ENCODE measurements at regions not wholly inside any gene's neighbourhood (a gene's known extent, or its start where the extent isn't known, plus 50 kb on each side); places are given as distances from the start of the nearest gene placed in this dataset.
"Not testable (repeated sequence)": the region's sequence is repeated elsewhere in the genome, so short reads cannot be mapped to it uniquely, and the experiment has no call there.

DNA sequence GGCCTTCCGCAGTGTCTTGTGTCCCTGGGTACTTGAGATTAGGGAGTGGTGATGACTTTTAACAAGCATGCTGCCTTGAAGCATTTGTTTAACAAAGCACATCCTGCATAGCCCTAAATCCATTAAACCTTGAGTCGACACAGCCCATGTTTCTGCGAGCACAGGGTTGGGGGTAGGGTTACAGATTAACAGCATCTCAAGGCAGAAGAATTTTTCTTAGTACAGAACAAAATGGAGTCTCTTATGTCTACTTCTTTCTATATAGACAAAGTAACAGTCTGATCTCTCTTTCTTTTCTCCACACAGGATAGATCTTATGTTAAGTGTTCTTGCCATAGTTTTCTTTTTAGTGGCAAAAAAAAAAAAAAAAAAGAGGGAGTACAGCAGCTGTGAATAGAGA lies 70.2 kb upstream of the SNX9 start:
- not testable (repeated sequence) for H3K4me3 ChIP-seq (ENCODE audit: low read length); H3K9me3 ChIP-seq (ENCODE audit: low read depth, low read length); H3K27me3 ChIP-seq (ENCODE audit: insufficient read depth, low read length)
- H3K4me1 ChIP-seq (ENCODE audit: insufficient read depth, low read length): peaks cover 16% of the 10 kb centered on the region

DNA sequence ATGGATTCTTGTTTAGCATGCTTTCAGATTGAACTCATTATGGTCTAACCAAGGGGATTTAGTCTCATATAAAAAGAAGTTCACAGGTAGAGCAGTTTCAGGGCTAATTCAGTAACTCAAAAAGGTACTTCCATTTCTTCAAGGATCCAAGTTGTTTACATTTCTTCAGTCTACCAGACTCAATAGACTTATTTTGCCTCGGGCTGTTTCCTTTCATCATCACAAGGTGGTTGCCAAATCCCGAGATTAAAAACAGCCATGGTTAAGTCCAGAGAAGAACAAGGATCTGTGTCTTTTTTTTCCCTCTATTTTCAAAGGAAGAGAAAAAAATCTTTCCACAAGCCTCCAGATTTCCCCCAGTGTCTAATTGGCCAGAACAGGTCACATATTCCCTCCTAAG lies 69.8 kb upstream of the SNX9 start:
- Histone ChIP-seq H3K4me3 (ENCODE audit: low read length) (no peak overlapping the region), H3K4me1 (ENCODE audit: insufficient read depth, low read length) (peaks cover 16% of the 10 kb centered on the region), H3K9me3 (ENCODE audit: low read depth, low read length) (no peaks in the 10 kb centered on the region), H3K27me3 (ENCODE audit: insufficient read depth, low read length) (peaks cover 3% of the 10 kb centered on the region)

DNA sequence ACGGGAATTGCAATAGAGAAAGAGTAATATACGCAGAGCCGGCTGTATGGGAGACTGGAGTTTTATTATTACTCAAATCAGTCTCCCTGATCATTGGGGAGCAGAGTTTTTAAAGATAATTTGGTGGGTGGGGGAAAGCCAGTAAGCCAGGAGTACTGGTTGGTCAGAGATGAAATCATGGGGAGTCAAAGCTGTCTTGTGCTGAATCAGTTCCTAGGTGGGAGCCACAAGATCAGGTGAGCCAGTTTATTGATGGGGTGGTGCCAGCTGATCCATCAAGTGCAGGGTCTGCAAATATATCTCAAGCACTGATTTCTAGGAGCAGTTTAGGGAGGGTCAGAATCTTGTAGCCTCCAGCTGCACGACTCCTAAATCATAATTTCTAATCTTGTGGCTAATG lies 69.2 kb upstream of the SNX9 start:
- H3K4me1 ChIP-seq (ENCODE audit: insufficient read depth, low read length): peaks cover 16% of the 10 kb centered on the region
- H3K4me3 ChIP-seq (ENCODE audit: low read length); H3K27me3 ChIP-seq (ENCODE audit: insufficient read depth, low read length); H3K9me3 ChIP-seq (ENCODE audit: low read depth, low read length): not testable (repeated sequence)

DNA sequence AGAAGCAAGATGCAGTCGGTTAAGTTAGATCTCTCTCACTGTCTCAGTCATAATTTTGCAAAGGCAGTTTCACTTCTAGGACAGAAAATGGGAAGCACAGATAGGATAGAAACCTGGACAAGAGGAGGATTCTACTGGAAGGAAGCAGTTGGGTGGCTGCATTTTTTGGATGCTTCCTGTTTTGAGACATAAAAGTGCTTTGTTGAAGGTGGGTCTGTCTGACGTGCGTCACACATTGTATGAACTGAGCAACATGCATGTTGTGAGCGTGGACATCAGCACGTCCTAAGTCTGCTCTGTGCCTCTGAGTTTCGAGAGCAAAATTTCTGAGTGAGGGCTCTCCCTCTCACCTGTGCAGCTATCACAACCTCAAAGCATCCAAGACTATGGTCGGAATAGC lies 68.7 kb upstream of the SNX9 start:
- Histone ChIP-seq H3K9me3 (ENCODE audit: low read depth, low read length) (no peaks in the 10 kb centered on the region), H3K27me3 (ENCODE audit: insufficient read depth, low read length) (peaks cover 3% of the 10 kb centered on the region), H3K4me1 (ENCODE audit: insufficient read depth, low read length) (peaks cover 16% of the 10 kb centered on the region), H3K4me3 (ENCODE audit: low read length) (no peak overlapping the region)

DNA sequence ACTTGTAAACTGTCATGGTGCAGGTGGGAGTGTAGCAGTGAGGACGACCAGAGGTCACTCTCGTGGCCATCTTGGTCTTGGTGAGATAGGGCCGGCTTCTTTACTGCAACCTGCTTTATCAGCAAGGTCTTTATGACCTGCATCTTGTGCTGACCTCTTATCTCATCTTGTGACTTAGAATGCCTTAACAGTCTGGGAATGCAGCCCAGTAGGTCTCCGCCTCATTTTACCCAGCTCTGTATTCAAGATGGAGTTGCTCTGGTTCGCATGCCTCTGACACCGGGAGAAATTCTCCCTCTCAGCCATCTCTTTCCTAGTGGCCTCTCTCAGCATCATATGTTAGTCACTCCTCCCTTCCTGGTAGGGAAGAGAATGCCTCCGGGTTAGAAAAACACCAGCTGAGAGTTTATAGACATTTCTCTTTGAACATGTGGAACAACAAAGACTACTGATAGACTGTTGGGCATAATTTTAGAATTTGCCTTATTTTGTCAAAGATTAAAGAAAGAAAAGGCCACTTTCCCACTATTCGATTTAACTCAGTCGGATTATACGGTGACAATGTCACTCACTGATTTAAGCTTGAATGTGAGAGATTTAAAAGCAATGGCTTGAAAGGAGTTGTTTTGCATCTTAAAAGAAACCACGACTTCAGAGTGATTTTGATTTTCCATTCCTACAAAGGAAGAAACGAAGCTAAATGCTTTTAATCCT lies 67.9 kb upstream of the SNX9 start:
- peaks cover 16% of the 10 kb centered on the region for H3K4me1 ChIP-seq (ENCODE audit: insufficient read depth, low read length)
- H3K9me3 ChIP-seq (ENCODE audit: low read depth, low read length): no peaks in the 10 kb centered on the region
- H3K4me3 ChIP-seq (ENCODE audit: low read length): no peak overlapping the region
- peaks cover 3% of the 10 kb centered on the region for H3K27me3 ChIP-seq (ENCODE audit: insufficient read depth, low read length)

DNA sequence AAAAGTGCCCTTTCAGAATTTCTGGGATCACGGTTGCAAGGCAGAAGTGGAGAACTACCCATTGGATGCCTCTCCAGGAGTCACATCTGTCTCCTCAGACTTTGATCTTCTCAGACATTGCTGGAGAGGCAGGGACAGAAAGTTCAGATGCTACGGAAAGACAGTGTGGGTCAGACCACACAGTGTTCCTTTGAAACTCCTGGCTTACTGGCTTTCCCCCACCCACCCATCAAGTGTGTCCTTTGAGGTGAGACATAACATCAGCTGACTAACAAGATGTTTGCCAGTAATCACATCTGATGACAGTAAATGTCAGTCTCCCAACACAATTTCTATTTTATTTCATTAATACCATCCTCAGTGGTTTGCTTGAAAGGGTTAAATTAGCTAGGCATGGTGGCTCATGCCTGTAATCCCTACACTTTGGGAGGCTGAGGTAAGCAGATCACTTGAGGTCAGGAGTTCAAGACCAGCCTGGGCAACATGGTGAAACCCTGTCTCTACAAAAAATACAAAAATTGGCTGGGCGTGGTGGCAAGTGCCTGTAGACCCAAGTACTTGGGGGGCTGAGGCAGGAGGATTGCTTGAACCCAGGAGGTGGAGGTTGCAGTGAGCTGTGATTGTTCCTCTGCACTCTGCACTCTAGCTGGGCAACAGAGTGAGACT lies 67.2 kb upstream of the SNX9 start:
- Histone ChIP-seq H3K27me3 (ENCODE audit: insufficient read depth, low read length) (peaks cover 3% of the 10 kb centered on the region), H3K9me3 (ENCODE audit: low read depth, low read length) (no peaks in the 10 kb centered on the region), H3K4me1 (ENCODE audit: insufficient read depth, low read length) (peaks cover 22% of the 10 kb centered on the region), H3K4me3 (ENCODE audit: low read length) (no peak overlapping the region)

DNA sequence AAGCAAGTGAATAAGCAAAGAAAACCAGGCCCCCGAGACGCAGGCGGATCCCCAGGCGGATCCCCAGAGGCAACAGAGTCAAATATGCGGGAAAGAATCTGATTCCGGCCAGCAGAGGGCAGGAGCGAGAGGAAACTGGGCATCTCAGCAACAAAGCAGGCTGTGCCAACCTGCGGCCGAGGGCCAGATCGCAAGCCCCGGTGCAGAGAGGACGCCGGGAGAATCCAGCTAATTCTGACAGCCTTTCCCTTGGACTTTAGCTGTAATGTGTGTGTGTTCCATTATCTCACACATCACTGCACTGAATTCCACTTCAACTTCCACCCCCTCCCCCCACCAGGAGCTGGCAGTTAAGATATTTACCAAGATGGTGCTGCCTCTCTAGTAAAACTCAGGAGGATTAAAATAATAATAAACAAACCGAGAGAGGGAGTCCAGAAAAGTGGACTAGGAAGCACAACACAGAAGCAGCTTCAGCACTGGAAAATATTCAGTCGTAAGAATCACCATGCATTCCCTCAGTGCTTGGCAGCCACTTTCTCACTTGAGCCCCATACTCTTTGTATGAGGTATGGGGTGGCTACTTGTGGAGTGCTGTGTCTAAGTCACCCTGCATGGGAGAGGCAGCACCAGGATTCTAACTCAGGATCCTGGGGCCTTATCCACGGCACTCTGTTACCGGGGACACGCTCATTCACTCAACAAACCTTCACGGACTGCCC lies 66.2 kb upstream of the SNX9 start:
- Histone ChIP-seq H3K9me3 (ENCODE audit: low read depth, low read length) (no peaks in the 10 kb centered on the region), H3K4me3 (ENCODE audit: low read length) (no peak overlapping the region), H3K27me3 (ENCODE audit: insufficient read depth, low read length) (peaks cover 3% of the 10 kb centered on the region), H3K4me1 (ENCODE audit: insufficient read depth, low read length) (peaks cover 32% of the 10 kb centered on the region)

DNA sequence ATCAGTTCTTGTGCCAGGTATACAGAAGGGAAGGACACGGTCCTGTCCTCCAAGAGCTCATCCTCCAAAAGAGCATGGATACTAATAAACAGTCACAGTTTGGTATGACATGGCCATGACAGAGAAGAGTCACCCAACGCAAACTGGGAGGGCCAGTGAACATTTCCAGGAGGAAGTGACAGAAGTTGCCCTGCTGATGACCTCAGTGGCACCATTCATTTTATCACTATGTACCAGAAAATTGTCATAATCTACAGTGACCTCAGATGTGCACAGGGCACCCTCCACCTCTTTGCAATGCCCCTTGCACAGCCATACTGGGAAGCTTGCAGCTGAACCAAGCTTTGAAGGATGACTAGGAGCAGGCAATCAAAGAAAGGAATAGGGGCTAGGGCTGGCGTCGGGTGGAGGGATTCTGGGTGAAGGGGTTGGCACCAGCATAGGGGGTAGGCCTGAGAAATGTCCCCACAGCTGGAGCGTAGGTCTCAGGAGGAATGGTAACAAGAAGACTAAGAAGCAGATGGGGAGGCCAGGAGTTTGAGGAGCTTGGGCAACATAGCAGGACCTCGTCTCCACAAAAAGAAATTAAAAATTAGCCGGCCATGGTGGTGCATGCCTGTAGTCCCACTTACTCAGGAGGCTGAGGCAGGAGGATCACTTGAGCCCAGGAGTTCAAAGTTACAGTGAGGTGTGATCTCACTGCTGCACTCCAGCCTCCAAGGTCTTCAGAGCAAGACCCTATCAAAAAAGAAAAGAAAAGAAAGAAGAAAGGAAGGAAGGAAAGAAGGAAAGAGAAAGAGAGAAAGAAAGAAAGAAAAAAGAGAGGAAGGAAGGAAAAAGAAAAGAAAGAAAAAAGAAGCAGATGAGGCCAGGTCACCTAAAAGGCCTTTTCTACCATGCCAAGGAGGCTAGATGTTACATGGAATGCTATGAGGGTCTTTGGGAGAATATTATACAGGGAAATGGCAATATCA lies 65.3 kb upstream of the SNX9 start:
- peaks cover 40% of the 10 kb centered on the region for H3K4me1 ChIP-seq (ENCODE audit: insufficient read depth, low read length)
- no peak overlapping the region for H3K4me3 ChIP-seq (ENCODE audit: low read length)
- no peaks in the 10 kb centered on the region for H3K9me3 ChIP-seq (ENCODE audit: low read depth, low read length)
- peaks cover 3% of the 10 kb centered on the region for H3K27me3 ChIP-seq (ENCODE audit: insufficient read depth, low read length)

DNA sequence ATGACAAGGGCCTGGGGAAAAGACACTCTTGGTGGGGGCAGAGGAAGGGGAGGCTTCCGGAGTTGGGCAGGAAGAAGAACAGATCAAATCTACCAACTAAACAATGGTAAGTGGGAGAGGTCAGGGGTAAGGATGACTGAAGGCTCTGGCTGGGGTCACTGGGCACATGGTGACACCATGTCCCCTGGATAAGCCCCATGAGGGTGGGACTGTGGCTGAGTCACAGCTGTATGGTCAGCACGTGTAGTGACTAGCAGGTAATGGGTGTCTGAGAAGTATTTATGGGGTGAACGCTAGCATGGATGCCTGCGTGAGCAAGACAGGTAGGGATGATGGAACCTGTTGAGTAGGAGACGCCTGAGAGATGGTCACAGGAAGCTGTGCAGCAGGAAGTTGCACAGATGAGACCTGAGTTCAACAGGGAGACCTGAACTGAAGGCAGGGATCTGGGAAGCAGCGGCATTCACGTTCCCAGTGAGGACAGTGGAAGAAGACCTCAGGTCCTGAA lies 64.5 kb upstream of the SNX9 start:
- no peak overlapping the region for H3K4me3 ChIP-seq (ENCODE audit: low read length)
- no peaks in the 10 kb centered on the region for H3K9me3 ChIP-seq (ENCODE audit: low read depth, low read length)
- peaks cover 3% of the 10 kb centered on the region for H3K27me3 ChIP-seq (ENCODE audit: insufficient read depth, low read length)
- peaks cover 49% of the 10 kb centered on the region for H3K4me1 ChIP-seq (ENCODE audit: insufficient read depth, low read length)

DNA sequence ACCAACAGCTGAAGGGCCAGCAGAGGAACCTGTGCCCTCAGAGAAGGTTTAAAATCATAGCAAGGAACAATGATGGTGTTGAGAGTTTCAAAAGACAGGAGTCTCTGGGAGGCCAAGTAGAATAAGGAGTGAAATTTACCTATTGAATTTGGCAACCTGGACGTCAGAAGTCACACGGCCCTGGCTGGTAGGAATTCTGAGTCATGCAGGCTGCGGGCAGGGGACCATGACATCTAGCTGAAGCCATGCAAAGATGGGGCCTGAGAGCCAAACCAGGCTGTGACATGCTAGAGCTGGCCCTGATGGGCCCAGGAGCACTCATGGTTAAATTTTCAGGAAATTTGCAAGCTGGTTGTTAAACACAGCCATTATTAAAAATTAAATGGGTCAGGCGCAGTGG lies 64.0 kb upstream of the SNX9 start:
- Histone ChIP-seq H3K9me3 (ENCODE audit: low read depth, low read length) (no peaks in the 10 kb centered on the region), H3K4me1 (ENCODE audit: insufficient read depth, low read length) (peaks cover 53% of the 10 kb centered on the region), H3K4me3 (ENCODE audit: low read length) (no peak overlapping the region), H3K27me3 (ENCODE audit: insufficient read depth, low read length) (peaks cover 3% of the 10 kb centered on the region)

DNA sequence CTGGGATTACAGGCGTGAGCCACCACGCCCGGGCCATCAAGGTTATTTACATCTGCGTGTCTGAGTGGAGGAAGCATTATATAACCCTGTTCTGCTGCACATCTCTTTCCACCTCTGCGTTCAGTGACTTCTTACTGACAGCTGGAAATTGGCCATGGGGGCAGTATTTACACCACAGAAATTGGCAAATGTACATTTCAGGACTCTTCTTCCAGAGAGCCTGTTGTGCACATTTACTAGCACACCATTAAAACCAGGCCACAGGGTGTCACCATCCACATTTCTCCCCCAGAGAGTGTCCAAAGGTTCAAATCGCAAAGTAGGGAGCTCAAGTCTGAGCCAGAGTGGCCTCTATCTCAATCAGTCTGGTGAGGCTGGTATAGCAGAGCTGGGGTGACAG lies 62.9 kb upstream of the SNX9 start:
- Histone ChIP-seq H3K9me3 (ENCODE audit: low read depth, low read length) (no peaks in the 10 kb centered on the region), H3K27me3 (ENCODE audit: insufficient read depth, low read length) (peaks cover 3% of the 10 kb centered on the region), H3K4me1 (ENCODE audit: insufficient read depth, low read length) (peaks cover 64% of the 10 kb centered on the region), H3K4me3 (ENCODE audit: low read length) (no peak overlapping the region)

DNA sequence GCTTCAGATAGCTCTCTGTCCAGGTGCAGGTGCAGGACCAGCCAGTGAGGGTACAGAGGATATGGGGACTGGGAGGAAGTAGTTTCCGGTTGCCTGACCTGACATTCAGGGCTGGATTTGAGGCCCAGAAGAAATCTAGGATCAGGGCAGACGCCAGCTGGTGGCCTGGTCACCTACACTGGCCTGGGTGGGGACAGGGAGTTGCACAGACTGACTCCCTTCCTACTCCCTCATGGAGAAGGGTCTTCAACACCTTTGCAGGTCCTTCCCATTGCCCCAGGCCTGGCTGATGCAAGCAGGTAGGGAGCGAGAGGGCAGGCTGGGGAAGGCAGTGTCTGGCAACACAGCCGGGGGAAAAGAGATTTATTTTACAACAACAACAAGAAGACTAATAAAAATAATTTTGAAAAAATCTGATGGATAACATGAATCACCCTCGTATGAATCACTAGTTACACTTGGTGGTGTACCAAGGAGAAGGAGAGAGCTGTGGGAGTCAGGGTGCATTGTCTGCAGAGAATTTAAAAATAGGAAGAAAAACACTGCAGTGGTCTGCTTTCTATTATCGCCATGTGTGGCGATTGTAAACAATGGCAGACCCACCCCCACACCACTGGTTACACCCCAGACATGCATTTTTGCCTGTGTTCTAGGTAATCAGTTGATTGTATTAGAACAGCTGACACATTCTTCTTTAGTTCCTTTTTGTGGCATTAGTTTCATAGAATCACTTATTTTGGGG lies 62.3 kb upstream of the SNX9 start:
- no peak overlapping the region for H3K4me3 ChIP-seq (ENCODE audit: low read length)
- H3K4me1 ChIP-seq (ENCODE audit: insufficient read depth, low read length): peaks cover 70% of the 10 kb centered on the region
- H3K27me3 ChIP-seq (ENCODE audit: insufficient read depth, low read length): peaks cover 3% of the 10 kb centered on the region
- H3K9me3 ChIP-seq (ENCODE audit: low read depth, low read length): no peaks in the 10 kb centered on the region

DNA sequence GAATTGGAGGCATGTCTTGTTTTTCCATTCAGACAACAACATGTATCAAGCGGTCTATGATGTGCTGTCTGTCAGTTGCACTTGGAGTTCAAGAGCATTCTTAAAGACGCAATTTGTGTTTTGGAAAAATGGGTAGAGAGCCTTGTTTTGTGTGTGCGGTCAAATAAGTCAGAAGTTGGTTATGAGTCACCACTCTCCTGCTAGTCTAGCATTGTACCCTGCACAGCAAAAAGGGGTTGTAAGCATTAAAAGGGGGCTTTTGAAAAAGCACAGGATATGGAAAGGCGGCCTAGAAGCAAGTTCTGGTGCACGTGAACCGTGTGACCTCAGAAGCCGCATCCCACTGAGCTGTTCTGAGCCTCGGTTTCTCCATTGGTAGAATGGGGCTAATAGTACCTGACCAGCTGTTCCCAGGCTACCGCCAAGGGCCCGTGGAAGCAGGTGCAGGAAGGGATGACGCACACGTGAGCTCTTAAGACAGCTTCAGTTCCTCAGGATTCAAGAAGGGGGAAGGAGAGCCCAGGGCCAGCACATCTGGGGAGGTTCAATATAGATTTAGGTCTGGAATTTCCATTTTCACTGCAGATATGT lies 61.6 kb upstream of the SNX9 start:
- Histone ChIP-seq H3K4me3 (ENCODE audit: low read length) (no peak overlapping the region), H3K4me1 (ENCODE audit: insufficient read depth, low read length) (peaks cover 73% of the 10 kb centered on the region), H3K27me3 (ENCODE audit: insufficient read depth, low read length) (peaks cover 2% of the 10 kb centered on the region), H3K9me3 (ENCODE audit: low read depth, low read length) (no peaks in the 10 kb centered on the region)

DNA sequence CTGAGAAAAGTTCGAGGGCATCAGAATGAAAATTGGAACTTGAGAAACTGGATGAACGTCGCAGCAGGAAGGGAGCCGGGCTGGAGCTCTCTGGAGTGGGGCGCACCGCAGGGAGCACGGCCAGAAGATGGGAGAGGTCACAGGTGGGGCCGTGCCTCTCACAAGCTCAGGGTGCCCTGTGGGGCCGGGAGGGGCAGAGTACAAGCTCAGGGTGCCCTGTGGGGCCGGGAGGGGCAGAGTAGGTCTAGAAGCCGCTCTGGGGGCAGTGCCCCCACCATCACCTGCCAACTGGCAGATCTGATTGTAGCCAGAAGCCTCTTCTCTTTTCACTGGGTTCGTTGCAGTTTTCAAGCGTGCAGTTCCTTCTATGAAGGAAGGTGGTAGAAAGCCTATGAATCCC lies 61.1 kb upstream of the SNX9 start:
- Histone ChIP-seq H3K27me3 (ENCODE audit: insufficient read depth, low read length) (no peaks in the 10 kb centered on the region), H3K9me3 (ENCODE audit: low read depth, low read length) (no peaks in the 10 kb centered on the region), H3K4me1 (ENCODE audit: insufficient read depth, low read length) (peaks cover 73% of the 10 kb centered on the region), H3K4me3 (ENCODE audit: low read length) (no peak overlapping the region)

All from mononuclear cell (primary cell).